ENCODE measurements at regions not wholly inside any gene's neighbourhood (a gene's known extent, or its start where the extent isn't known, plus 50 kb on each side); places are given as distances from the start of the nearest gene placed in this dataset.

DNA sequence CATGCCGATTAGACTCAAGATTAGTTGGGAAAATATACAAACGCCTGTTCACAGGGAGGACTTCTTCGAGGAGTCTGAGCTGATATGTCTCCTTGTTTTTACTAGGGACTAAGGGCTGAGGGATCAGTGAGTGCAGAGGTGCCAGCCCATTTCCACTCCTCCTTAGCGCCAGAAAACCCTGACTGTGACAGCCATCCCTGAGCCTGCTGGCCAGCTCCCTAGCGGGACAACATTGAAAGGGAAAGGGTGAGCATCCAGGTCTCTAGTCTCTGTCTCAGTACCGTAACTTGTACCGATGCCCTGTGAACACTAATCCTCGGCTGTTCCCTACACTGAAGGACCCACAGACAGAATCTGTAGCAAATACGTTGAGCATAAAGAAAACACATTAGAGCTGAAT is 243.4 kb downstream of the WNT5A start:
- peak; percentile 51 for DNase-seq (ENCODE audit: insufficient read length, low spot score, missing footprints)
- peaks cover 7% of the 10 kb centered on the region for H3K4me1 ChIP-seq (ENCODE audit: insufficient read depth, low read length)
- TF ChIP-seq, protein P1, sequence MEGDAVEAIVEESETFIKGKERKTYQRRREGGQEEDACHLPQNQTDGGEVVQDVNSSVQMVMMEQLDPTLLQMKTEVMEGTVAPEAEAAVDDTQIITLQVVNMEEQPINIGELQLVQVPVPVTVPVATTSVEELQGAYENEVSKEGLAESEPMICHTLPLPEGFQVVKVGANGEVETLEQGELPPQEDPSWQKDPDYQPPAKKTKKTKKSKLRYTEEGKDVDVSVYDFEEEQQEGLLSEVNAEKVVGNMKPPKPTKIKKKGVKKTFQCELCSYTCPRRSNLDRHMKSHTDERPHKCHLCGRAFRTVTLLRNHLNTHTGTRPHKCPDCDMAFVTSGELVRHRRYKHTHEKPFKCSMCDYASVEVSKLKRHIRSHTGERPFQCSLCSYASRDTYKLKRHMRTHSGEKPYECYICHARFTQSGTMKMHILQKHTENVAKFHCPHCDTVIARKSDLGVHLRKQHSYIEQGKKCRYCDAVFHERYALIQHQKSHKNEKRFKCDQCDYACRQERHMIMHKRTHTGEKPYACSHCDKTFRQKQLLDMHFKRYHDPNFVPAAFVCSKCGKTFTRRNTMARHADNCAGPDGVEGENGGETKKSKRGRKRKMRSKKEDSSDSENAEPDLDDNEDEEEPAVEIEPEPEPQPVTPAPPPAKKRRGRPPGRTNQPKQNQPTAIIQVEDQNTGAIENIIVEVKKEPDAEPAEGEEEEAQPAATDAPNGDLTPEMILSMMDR (IDR thresholded peaks at IDR 0.05; ENCODE audit: extremely low read depth, low read depth, low read length), result no peak
- no peaks in the 10 kb centered on the region for H3K36me3 ChIP-seq (ENCODE audit: insufficient read depth, low read length)
- no peaks in the 10 kb centered on the region for H3K79me2 ChIP-seq (ENCODE audit: insufficient read depth, low read length)
- no peaks in the 10 kb centered on the region for H3K27me3 ChIP-seq (ENCODE audit: insufficient read depth, low read length)
- no peak overlapping the region for H3K4me3 ChIP-seq (ENCODE audit: insufficient read depth, low read length)
- no peaks in the 10 kb centered on the region for H4K20me1 ChIP-seq (ENCODE audit: insufficient read depth, low read length)
- H3K9me3 ChIP-seq (ENCODE audit: low read depth, low read length), result no peaks in the 10 kb centered on the region
- peak overlapping the region; percentile 23 for H3K4me2 ChIP-seq (ENCODE audit: insufficient read depth, low read length)
- no peak overlapping the region for H3K27ac ChIP-seq (ENCODE audit: low read depth, low read length)
- H2AFZ ChIP-seq (ENCODE audit: low read length), result no peak overlapping the region

DNA sequence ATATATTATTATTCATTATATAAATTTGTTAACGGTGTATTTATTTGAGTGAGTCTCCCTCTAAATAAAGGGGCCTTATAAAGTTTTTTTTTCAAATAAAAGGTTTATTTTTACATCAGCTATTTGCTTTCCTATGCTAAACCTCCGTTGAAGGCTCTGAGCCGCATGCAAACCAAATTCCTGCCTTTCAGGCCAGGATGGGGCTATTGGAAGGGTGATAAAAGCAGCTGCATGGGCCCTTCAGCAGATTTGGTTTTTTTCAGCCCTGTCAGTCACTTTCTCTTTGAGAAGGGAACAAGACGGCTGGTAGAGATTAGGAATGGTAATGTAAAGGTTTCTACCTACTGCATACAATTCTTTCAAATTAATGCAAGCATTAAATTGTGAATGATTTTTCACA is 244.2 kb downstream of the WNT5A start:
- Histone ChIP-seq H3K27ac (ENCODE audit: low read depth, low read length) (no peak overlapping the region), H3K9me3 (ENCODE audit: low read depth, low read length) (no peaks in the 10 kb centered on the region), H3K4me1 (ENCODE audit: insufficient read depth, low read length) (peaks cover 7% of the 10 kb centered on the region), H3K79me2 (ENCODE audit: insufficient read depth, low read length) (no peaks in the 10 kb centered on the region), H2AFZ (ENCODE audit: low read length) (no peak overlapping the region), H3K36me3 (ENCODE audit: insufficient read depth, low read length) (no peaks in the 10 kb centered on the region), H3K4me3 (ENCODE audit: insufficient read depth, low read length) (no peak overlapping the region), H3K4me2 (ENCODE audit: insufficient read depth, low read length) (no peak overlapping the region), H3K27me3 (ENCODE audit: insufficient read depth, low read length) (no peaks in the 10 kb centered on the region), H4K20me1 (ENCODE audit: insufficient read depth, low read length) (no peaks in the 10 kb centered on the region)
- DNase-seq (ENCODE audit: insufficient read length, low spot score, missing footprints), result no peak
- TF ChIP-seq, protein P1 (IDR thresholded peaks at IDR 0.05; ENCODE audit: extremely low read depth, low read depth, low read length), result no peak

GRCh38 chr3:55241098-55241497 is 246.0 kb downstream of the WNT5A start:
- no peak overlapping the region for H3K4me3 ChIP-seq (ENCODE audit: insufficient read depth, low read length)

GRCh38 chr3:55235416-55235815 is 251.7 kb downstream of the WNT5A start:
- no peak for DNase-seq (ENCODE audit: insufficient read length, low spot score, missing footprints)
- no peak overlapping the region for H3K4me2 ChIP-seq (ENCODE audit: insufficient read depth, low read length)
- TF ChIP-seq, protein P1 (IDR thresholded peaks at IDR 0.05; ENCODE audit: extremely low read depth, low read depth, low read length), result no peak

More at GRCh38 chr3:55241098-55241497, 246.0 kb downstream of the WNT5A start:
- H3K4me1 ChIP-seq (ENCODE audit: insufficient read depth, low read length), result peaks cover 7% of the 10 kb centered on the region
- H3K79me2 ChIP-seq (ENCODE audit: insufficient read depth, low read length), result no peaks in the 10 kb centered on the region
- no peaks in the 10 kb centered on the region for H4K20me1 ChIP-seq (ENCODE audit: insufficient read depth, low read length)
- H3K9me3 ChIP-seq (ENCODE audit: low read depth, low read length), result no peaks in the 10 kb centered on the region
- DNase-seq (ENCODE audit: insufficient read length, low spot score, missing footprints), result no peak
- no peaks in the 10 kb centered on the region for H3K27me3 ChIP-seq (ENCODE audit: insufficient read depth, low read length)
- H3K4me2 ChIP-seq (ENCODE audit: insufficient read depth, low read length), result no peak overlapping the region
- no peaks in the 10 kb centered on the region for H3K36me3 ChIP-seq (ENCODE audit: insufficient read depth, low read length)
- TF ChIP-seq, protein P1 (IDR thresholded peaks at IDR 0.05; ENCODE audit: extremely low read depth, low read depth, low read length), result no peak
- H3K27ac ChIP-seq (ENCODE audit: low read depth, low read length), result no peak overlapping the region
- no peak overlapping the region for H2AFZ ChIP-seq (ENCODE audit: low read length)

More at GRCh38 chr3:55235416-55235815, 251.7 kb downstream of the WNT5A start:
- Histone ChIP-seq H3K4me1 (ENCODE audit: insufficient read depth, low read length) (no peaks in the 10 kb centered on the region), H3K27ac (ENCODE audit: low read depth, low read length) (no peak overlapping the region), H4K20me1 (ENCODE audit: insufficient read depth, low read length) (no peaks in the 10 kb centered on the region), H3K36me3 (ENCODE audit: insufficient read depth, low read length) (no peaks in the 10 kb centered on the region), H3K27me3 (ENCODE audit: insufficient read depth, low read length) (no peaks in the 10 kb centered on the region), H3K9me3 (ENCODE audit: low read depth, low read length) (no peaks in the 10 kb centered on the region), H3K4me3 (ENCODE audit: insufficient read depth, low read length) (no peak overlapping the region), H2AFZ (ENCODE audit: low read length) (no peak overlapping the region), H3K79me2 (ENCODE audit: insufficient read depth, low read length) (no peaks in the 10 kb centered on the region)
